HG02763 (cell line): ENCODE measurements at regions not wholly inside any gene's neighbourhood (a gene's known extent, or its start where the extent isn't known, plus 50 kb on each side); places are given as distances from the start of the nearest gene placed in this dataset.

Experiments
- ATAC-seq: cut with Tn5 transposase; IDR thresholded peaks from one replicate; pipeline ENCODE4 v1.9.1; 2021; ENCODE audit warnings: mild to moderate bottlenecking, moderate library complexity; ENCODE audit not compliant: unreplicated experiment

DNA sequence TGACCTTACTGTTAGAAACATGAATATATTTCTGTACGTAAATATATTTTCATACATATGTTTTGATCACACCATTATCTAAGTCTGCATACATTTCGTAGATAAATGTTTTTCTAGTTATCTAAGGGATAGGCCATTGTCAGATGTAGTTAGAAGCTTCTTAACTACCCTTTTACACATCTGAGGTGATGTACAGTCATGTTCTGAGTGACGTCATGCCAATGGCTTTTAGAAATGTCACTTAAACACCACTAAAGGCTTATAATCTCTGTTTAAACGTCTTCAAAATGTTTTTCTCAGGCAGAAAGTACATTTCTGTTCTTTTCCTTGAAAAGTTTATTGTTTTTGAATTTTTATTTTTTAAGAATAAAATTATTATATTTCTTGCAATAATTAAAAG is 781.9 kb downstream of the MRPL39 start:
- no peak for ATAC-seq

DNA sequence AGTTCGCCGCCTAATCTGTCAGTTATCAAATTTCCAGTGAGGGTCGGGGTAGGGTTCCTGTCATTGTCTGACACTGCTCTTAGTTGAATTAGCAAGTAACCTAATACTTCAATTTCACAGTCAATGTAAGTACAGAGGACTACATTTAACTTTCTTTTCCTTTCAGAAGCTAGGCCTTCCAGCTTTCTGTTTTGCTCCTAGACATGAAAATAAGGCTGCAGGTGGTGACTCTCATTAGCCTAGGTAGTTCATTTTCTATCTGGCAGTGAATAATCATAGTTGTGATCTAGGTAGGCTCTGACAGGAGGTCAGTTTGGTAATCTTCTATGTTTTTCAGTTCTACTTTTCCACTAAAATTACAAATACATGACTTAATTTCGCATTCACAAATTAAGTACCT is 783.1 kb downstream of the MRPL39 start:
- ATAC-seq, result no peak

DNA sequence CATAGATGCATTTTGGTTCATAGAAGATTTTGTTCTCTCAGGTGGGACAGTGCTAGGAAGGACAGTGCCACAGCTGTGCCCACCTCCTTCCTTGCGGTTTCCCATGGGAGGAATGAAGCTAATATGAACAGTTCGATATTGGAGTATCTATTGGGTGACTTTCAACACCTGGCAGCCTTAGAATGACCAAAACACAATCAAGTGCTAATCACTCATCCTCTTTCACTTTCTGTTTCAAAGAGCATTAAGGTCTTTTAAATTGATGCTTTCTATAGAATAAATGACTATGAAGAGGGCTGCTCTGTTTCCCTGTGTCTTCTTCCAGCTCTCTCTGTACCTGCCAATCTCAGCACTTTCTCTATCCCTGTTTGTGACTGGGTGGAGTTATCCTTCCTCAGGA is 784.0 kb downstream of the MRPL39 start:
- no peak for ATAC-seq

DNA sequence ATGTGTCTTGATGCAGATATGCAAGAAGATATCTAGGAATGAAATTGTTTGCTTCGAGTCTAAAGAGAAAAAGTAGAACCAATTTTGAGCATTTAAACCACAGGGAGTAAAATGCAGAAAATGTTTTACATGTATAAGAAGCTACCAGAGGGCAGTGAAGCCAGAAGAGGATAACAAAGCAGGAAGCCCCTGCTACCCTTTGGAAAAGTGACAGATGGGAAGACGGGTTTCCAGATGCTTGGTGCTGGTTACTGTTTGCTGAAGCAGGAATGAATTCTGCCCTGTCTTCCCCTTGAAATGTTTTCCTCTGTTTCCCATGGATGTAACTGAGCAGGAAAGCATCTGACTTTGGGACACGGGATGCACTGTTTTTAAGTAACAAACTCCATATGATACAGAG is 822.2 kb downstream of the MRPL39 start:
- no peak for ATAC-seq

DNA sequence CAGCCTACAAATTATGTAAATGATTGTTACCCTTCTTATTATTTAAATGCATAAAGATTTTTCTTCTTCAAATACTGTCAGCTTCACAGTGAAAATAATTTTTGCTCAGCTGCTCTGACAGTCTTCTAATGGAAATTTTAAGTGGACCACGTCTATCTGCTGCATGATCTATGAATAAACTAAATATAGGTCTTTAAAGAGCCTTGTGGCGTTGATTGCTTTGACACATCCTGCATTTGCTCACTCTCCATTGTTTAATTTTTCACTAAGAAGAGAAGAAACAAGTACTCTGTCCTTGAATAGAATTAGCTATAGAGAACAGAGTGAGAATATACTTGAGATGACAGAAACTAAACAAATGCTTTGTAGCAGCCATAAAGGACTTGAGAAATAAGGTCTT is 826.1 kb downstream of the MRPL39 start:
- no peak for ATAC-seq

DNA sequence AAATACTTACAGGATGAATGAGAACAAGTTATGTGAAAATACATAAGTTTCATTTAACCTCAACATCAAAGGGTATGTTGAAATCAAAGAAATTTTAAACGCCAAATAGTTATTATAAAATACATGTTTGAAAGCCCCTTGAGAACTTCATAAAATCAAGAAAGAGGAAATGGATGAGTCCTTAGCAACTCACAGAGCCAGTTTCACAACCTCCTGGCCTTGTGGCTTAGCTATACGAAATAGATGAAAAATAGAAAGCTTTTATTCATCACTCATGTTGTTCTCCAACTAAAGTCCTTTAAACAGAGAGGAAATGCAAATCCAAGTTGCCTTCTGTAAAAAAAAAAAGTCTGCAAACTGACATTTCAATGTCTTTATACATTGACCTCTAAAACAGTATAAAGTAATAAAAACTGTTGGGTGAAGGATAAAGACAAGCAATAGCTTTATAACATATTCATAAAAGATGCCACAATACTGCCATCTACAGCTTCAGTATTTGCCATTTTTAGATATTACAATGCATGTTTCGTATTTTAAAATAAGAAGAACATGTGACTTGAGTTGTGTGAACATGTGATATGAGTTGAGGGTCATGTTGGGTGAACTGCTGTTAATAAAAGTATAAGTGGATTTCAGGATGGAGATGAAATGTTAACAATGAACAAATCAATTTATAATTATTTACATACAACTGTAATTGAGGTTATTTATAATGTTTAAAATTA is 847.8 kb downstream of the MRPL39 start:
- no peak for ATAC-seq

DNA sequence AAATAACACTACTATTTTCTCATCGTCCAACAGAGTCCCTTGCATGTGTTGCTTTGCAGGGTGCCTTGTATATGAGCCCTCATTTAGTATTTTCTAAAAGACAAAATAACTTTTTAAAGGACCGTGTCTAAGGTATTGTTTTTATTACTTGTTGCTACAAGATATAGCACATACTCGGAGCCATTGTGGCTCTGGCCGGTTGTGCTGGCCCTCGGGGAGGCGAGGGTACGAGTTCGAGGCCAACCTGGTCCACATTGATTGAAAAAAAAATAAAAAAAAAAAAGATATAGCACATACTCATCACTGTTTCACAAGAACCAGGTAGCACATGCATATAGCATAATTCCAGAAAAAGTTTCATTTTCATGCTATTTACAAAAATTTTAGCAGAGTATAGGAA is 869.2 kb downstream of the MRPL39 start:
- ATAC-seq, result no peak

DNA sequence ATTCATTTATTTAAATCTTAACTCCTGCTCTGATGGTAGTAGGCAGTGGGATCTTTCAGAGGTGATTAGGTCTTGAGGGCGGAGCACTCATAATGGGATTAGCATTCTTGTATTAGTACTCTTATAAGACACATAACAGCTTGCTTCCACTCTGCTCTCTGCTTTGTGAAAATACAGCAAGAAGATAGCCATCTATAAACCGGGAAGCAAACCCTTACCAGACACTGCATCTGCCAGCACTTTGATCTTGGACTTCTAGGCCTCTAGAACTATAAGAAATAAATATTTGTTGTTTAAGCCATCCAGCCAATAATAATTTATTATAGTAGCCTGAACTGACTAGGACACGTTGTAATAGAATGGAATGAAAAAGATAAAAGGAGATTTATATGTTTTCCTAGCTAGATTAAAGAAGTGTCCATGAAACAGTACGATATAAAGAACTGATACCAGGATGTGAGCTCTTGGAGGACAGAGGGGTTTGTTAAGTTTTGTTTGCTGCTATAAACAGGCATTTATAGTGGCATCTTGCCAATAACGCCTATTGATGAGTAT is 869.9 kb downstream of the MRPL39 start:
- ATAC-seq, result no peak

DNA sequence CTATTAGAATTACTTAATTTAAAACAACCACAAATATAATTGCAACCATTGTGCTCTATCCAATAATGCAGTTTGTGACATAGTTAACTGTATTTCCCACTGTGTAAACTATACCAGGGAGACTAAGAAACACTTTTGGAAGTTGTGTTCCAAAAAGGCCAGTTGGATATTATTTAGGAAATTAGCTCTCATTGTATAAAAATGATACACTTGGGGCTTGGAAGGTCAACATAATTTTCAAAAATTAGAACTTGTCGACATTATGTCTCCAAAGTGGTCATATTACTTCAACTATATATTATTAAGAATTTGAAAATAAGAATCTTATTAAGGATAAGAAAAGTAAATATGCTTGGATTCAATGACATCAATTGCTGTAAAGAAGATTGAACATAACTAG is 876.6 kb downstream of the MRPL39 start:
- ATAC-seq, result no peak

DNA sequence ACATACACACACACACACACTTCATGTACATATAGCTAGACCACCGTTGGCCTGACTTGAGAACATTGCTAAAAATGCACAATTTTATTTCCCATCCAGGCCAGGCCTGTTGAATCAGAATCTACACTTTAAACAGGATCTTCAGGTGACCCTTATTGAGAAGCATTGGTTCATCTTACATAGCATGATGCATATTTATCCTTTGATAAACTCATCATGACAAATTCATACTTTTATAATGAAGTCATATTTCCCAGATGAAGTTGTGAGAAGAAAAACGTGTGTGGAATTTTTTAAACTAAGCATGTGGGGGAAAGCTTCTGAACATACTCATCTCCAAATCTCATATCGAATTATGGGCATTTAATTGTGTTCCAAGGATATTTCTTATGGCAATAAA is 877.7 kb downstream of the MRPL39 start:
- no peak for ATAC-seq

DNA sequence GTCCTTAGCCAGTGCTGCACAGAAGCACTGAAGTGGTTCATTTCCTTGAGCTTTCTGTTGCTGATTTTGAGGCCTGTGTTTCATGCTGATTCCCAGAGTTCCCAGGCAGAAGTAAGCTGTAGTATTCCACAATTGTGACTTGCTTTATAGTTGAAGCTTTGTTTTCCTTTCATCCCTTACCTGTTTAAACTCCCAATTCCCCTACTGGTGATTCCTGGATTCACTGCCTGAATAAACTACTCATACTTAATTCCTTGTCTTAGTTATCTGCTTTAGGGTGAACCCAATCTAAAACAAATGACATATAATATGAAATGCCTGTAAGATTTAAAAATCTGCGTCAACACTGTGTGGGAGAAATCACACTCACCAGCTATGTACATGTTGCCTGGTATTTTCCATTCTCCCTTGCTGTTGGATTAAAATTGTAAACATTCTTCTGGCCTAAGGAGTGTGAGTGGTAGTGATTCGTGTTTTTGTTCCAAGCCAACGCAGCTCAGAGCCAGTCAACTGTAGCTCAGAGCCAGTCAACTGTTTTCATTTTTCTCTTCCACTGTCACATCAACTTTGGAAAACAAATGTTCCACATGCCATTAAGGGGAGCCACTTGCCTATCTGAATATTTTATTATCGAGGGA is 879.4 kb downstream of the MRPL39 start:
- ATAC-seq, result no peak

DNA sequence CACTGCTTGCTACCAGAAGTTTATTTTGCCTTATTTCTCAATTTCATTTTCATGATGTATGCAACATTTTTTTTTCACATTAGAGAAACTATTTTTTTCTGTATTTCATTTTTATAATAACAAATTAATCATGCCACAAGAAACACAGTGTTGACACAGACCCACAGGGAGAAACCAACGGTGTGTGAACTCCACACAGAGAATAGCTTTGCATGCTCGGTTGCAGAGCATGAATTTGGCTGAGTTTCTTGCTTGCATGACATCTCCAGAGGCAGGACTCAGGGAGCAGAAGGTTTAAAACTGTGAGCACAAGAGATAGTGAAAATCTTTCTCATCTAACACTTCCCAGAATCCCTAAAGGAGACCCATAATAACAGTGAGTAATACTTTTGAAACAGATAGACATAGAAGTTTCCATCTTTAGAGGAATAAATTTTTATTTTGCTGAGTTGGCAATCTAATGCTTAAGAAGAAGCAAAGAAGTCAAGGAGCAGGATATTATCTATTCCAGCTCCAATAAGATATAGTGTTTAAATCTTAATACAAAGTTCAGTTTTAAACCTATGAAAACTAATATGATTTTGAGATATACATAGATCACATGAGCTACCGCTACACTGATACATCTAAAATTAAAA is 890.9 kb downstream of the MRPL39 start:
- no peak for ATAC-seq

DNA sequence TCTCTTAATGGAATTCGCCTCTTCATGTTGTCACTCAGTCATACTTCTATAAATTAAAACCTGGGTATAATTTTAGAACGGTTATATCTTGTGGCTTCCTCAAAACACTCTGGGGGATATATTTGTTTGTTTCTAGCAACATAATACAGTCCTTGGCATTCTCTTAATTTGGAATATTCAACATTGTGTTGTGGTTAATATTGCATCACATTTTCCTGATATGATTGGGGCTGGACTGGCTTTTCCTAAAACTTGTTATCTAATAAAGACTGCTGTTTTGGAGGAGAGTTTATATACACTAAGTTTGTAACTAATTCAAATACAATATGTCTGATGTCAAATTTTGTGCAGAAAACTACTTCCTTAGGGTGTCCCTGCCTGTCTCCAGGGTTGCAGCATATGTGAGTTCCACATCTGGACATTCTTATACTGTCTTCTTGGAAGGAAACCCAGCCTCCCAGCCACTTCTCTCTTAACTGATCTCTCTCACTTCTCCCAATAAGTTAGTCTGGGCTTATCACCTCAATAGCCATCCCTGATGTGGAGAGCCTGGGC is 892.6 kb downstream of the MRPL39 start:
- no peak for ATAC-seq

DNA sequence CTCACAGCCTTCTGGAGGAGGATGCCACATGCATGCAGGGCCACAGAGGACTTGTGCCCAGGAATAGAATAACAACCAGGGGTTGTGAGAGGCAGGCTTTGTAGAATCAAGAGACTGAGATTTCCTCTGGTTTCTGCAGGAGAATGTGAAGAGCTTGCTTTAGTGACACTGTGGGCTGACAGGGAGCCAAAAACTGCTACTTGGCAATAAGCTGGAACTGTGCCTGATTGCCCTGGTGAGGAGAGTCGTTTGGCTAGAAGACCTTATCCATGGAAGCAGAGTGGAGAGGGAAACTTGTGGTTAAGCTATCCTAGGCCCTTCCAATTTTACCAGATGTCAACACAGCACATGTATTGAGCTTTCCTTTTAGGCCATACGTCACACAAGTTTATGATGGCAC is 902.1 kb downstream of the MRPL39 start:
- ATAC-seq, result no peak

DNA sequence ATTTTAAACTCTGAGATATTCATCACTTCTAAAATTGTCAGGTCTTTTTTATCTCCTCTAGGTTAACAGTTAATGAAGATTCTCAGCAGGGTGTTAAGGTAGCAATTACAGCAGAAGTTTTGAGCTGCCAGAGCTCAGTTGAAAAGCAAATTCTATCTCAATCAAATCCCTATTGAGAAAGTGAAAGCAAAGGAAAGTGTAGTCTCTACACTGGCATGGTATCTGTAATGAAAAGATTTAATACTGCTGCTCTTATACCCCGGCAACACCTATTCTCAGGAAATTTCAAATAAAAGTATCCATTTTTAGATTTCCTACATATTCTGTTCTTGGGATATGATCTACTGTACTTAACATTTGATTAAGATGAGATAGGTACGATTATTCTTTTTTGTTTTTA is 913.5 kb downstream of the MRPL39 start:
- no peak for ATAC-seq

DNA sequence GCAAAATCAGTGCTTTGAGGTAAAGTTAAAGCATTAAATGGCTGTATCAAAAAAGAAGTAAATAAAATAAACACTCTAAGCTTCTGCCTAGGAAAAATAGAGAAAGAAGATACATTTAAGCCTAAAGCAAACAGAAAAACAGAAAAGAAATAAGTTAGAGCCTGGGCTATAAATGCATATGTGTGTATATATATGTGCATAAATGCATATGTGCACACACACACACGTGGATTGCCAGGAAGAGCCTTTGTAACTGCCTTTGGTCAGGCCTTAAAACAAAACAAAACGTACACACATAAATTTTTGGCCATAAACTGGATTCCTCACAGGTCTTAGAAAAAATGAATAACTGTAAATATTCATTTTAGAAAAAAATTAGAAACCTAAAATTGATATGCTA is 925.8 kb downstream of the MRPL39 start:
- no peak for ATAC-seq

DNA sequence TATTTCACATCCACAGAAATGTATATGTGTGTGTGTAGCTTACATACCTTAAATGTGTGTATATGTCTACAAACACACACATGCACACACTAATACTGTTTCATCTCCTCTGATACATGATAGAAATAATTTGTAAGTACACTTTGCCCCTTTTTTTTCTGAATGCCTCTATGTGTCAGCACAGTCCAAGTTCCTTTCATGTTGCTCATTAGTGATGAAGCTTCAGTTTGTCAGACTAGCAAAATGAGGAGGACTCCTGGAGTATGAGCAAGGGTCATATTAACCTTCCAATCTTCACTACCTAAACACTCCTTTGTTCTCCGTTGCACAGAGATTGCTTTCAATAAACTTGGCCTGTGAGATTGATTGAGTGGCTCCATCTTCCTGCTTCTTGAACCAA is 935.4 kb downstream of the MRPL39 start:
- ATAC-seq, result no peak

DNA sequence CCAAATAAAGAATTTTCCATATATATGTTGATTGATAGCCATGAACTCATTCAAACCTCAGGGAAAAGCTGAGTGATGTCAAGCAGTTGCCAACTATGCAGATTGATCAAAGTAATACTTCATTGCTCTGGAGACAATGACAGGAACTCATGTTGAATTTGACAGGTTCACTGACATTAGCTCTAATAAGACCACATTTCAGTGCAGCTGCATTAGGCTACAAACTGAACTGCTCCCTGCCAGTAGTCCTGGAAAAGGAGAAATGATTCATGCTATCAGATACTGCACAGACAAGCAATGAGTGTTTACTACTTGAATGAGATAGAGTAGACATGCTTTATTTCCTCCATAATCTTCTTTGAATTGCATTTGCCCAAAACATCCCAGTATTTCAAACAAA is 948.4 kb downstream of the MRPL39 start:
- ATAC-seq, result no peak

DNA sequence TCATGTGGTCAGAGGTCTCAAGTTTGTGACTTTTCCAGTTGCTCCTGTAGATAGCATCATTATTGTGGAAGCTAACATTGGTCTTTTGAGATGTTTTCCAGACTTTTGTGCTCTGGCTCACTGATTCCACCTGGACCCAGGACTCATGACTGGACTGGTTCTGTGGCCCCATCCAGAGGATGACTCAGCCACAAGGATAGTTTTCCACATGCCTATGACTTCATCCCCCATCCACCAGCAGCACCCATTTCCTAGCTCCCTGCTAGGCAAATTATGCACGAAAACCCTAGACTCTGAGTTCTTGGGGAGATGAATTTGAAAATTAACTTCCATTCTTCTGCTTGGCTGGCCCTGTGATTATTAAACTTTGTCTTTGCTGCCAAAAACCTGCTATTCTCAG is 949.3 kb downstream of the MRPL39 start:
- no peak for ATAC-seq

DNA sequence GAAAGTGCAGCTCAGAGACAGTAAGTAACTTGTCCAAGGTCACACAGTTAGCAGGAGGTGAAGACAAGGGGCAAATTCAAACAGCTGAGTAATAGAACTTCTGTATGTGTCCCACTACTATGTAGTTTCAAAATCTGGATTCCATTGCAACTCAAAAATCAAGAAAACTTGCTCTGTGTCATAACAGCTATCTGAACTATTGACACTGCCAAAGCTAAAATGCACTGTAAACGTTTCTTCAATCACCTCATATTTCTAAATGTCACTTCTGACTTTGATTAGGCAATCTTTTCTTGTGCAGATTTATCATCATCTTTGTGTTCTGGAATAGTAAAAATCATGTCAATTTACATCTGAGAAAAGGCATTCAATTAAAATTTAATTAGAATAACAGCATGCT is 957.6 kb downstream of the MRPL39 start:
- no peak for ATAC-seq

DNA sequence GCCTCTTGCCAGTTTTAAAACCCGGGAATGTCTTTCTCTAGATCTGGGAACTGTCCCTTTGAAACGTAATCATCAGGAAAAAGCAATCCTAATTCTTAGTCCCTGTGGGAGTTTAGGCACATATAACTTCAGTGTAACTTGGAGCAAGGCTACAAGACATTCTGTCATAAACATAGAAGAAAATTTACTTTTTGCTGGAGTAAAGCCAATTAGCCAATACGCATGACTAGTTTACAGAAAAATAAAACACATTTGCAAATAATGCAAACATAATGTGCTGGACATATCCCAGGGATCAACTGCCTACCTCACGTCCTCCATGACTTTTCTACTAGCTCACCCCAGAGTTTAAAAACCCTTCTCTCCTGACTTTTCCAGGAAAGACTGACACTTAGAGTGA is 970.6 kb downstream of the MRPL39 start:
- ATAC-seq, result no peak

DNA sequence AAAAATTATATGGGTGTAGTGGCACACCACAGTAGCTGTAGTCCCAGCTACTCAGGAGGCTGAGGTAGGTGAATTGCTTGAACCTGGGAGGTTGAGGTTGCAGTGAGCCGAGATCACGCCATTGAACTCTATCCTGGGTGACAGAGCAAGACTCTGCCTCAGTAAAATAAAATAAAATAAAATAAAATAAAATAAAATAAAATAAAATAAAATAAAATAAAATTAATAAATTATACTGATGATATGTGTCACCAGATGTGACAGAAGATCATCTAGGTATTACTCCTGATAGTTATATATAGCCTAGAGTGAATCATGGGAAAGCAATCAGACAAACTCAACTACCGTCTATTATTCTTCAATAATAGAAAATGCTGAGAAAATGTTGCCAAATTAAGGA is 972.5 kb downstream of the MRPL39 start:
- ATAC-seq, result no peak
